Activated B cell treated with CpG ODN at 0.5 μM for 24 hours (primary cell): ENCODE measurements at regions not wholly inside any gene's neighbourhood (a gene's known extent, or its start where the extent isn't known, plus 50 kb on each side); places are given as distances from the start of the nearest gene placed in this dataset.

Experiments
- ATAC-seq: fragments of 200-7000 bp; cut with Tn5 transposase; one replicate; pipeline ENCODE4 v1.10.0; 2021; ENCODE audit warnings: low read depth, mild to moderate bottlenecking, moderate library complexity
- CTCF ChIA-PET: fragments of 350-600 bp; sonication (Branson Sonifier 250); formaldehyde crosslinking; loops from one replicate; lab custom pipeline; 2021; ENCODE audit warnings: antibody characterized with exemption; lab: Charles Lee
- POLR2A ChIA-PET: fragments of 350-600 bp; sonication (Branson Sonifier 250); formaldehyde crosslinking; loops from one replicate; lab custom pipeline; 2021; ENCODE audit warnings: antibody characterized with exemption; lab: Charles Lee
- DNase-seq: peaks from one replicate; pipeline ENCODE4 v3.0.0; 2022
- H3K27ac Mint-ChIP-seq: one replicate; pipeline ENCODE4 v1.8.0; 2020; ENCODE audit warnings: mixed read lengths
- H3K27me3 Mint-ChIP-seq: one replicate; pipeline ENCODE4 v1.8.0; 2021; ENCODE audit warnings: mixed read lengths
- H3K36me3 Mint-ChIP-seq: one replicate; pipeline ENCODE4 v1.8.0; 2021; ENCODE audit warnings: low read depth, mixed read lengths
- H3K4me1 Mint-ChIP-seq: one replicate; pipeline ENCODE4 v1.8.0; 2021; ENCODE audit warnings: mixed read lengths
- H3K4me3 Mint-ChIP-seq: one replicate; pipeline ENCODE4 v1.8.0; 2020; ENCODE audit warnings: mild to moderate bottlenecking, mixed read lengths
- H3K9me3 Mint-ChIP-seq: one replicate; pipeline ENCODE4 v1.8.0; 2020; ENCODE audit warnings: mixed read lengths
- CTCF ChIP-seq: fragments of 200-600 bp; IDR thresholded peaks from one replicate; pipeline ENCODE4 v1.8.0; 2022; ENCODE audit warnings: antibody characterized with exemption, mild to moderate bottlenecking
- intact Hi-C: fragments of 100-400 bp; cut with micrococcal nuclease; formaldehyde crosslinking; loops from one replicate; pipeline ENCODE4 v1.15.1; 2024

DNA sequence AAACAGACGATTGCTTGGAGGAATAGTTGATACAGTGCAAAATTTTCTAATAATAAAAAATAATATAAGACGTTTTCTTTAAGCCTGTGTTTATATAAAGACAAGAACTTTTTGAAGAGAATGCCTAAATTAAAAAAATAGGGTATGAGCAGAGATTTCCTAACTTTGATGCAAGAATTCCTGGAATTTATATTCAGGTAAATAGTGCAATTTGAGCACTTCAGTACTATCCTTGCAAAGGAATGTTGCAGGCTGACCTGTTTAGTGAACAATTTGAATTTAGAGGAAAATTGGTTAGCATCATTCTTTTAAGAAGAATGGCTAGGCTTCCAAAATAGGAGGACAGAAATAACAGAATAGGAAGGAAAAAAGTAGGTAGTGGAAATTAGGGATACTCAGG lies 1172.3 kb downstream of the HACE1 start:
- intact Hi-C loops = no loop called here
- H3K9me3 Mint-ChIP-seq = peaks cover 2% of the 10 kb centered on the region
- no peaks in the 10 kb centered on the region for H3K27me3 Mint-ChIP-seq
- ChIA-PET POLR2A (no interaction called here), CTCF (no interaction called here)
- H3K27ac Mint-ChIP-seq = no peak overlapping the region
- DNase-seq (no peak), ATAC-seq (no peak)
- no peak for TF ChIP-seq CTCF
- H3K4me3 Mint-ChIP-seq = no peak overlapping the region
- H3K36me3 Mint-ChIP-seq = no peaks in the 10 kb centered on the region
- H3K4me1 Mint-ChIP-seq = no peaks in the 10 kb centered on the region

DNA sequence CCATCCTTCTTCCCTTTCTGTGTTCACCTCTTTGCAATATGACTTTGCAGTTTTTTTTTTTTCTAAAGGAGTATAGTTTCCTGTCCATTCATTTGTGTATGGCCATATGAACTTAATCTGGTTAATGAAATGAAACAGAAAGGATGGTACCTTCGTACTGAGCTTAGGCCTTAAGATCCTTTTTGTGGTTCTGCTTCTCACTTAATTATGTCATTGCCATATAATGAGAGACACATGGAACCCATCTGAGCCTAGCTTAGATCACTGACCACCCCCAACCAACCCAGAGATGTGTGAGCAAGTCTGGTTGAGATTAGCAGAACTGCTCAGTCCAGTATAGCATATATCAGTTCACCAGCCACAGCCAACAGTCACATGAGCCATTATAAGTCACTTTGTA lies 1179.6 kb downstream of the HACE1 start:
- ChIA-PET CTCF (no interaction called here), POLR2A (no interaction called here)
- intact Hi-C loops = no loop called here
- no peaks in the 10 kb centered on the region for H3K4me1 Mint-ChIP-seq
- H3K27me3 Mint-ChIP-seq = no peaks in the 10 kb centered on the region
- H3K9me3 Mint-ChIP-seq = peaks cover 4% of the 10 kb centered on the region
- ATAC-seq (no peak), DNase-seq (no peak)
- TF ChIP-seq CTCF = no peak
- H3K4me3 Mint-ChIP-seq = no peak overlapping the region
- no peak overlapping the region for H3K27ac Mint-ChIP-seq
- H3K36me3 Mint-ChIP-seq = no peaks in the 10 kb centered on the region

DNA sequence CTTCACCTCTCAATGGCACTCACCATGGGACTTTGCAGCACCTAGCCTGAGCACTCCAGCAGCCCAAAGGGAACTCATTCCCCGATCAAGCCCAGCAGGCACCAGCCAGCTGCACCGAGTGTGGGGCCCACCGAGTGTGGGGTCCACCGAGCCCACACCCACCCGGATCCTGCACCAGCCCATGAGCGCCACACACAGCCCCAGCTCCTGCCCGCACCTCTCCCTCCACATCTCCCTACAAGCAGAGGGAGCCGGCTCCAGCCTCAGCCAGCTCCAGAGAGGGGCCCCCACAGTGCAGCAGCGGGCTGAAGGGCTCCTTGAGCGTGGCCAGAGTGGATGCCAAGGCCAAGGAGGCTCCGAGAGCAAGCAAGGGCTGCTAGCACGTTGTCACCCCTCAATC lies 1182.4 kb downstream of the HACE1 start:
- Mint-ChIP-seq H3K27me3 (no peaks in the 10 kb centered on the region), H3K9me3 (peaks cover 2% of the 10 kb centered on the region), H3K27ac (no peak overlapping the region), H3K4me1 (no peaks in the 10 kb centered on the region), H3K36me3 (no peaks in the 10 kb centered on the region), H3K4me3 (no peak overlapping the region)
- intact Hi-C loops = no loop called here
- POLR2A ChIA-PET = no interaction called here
- ATAC-seq (no peak), DNase-seq (no peak)
- CTCF ChIA-PET = no interaction called here
- TF ChIP-seq CTCF = no peak

DNA sequence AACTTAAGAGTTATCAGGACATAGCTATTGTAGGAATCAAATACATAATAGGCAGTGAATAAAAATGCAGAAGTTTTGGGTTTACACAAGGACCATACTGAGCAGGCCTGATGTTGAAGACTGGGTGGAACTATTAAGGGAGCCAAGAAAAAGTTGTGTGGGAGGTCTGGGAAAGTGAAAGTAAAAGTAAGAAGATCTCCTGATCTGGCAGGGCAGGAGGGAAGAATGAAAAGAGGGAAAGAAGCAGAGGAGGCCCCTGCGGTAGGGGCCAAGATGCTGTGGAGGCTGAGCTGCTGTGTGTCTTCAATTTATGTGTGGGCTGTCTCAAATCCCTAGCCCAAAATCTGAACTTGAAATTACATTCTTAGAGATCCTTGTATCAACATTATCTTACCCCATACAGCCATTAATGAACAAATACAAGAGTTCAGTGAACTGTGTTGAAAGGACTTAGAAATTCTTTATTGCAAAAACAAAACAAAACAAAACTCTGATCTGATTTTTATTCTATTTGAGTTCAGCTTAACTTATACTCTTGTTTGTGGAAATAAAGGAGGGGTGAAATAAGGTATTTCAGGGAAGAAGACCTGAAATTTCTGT lies 1183.8 kb downstream of the HACE1 start:
- H3K27me3 Mint-ChIP-seq = no peaks in the 10 kb centered on the region
- H3K4me1 Mint-ChIP-seq = no peaks in the 10 kb centered on the region
- no peak overlapping the region for H3K27ac Mint-ChIP-seq
- CTCF ChIA-PET = no interaction called here
- TF ChIP-seq CTCF = no peak
- H3K36me3 Mint-ChIP-seq = no peaks in the 10 kb centered on the region
- H3K9me3 Mint-ChIP-seq = peaks cover 2% of the 10 kb centered on the region
- intact Hi-C loops = no loop called here
- ATAC-seq = no peak
- POLR2A ChIA-PET = no interaction called here
- H3K4me3 Mint-ChIP-seq = no peak overlapping the region
- DNase-seq = no peak

- Mint-ChIP-seq H3K4me1 (no peaks in the 10 kb centered on the region), H3K9me3 (peaks cover 2% of the 10 kb centered on the region), H3K27ac (no peak overlapping the region), H3K4me3 (no peak overlapping the region), H3K36me3 (no peaks in the 10 kb centered on the region), H3K27me3 (no peaks in the 10 kb centered on the region)
- intact Hi-C loops = no loop called here
- DNase-seq (no peak), ATAC-seq (no peak)
- POLR2A ChIA-PET = no interaction called here
- TF ChIP-seq CTCF = no peak
- CTCF ChIA-PET = no interaction called here
Observed at GRCh38 chr6:103674790-103675189, 1184.9 kb downstream of the HACE1 start.
